GM21825 (cell line): ENCODE measurements at regions not wholly inside any gene's neighbourhood (a gene's known extent, or its start where the extent isn't known, plus 50 kb on each side); places are given as distances from the start of the nearest gene placed in this dataset.

ENCODE experiments used
- ATAC-seq: cut with Tn5 transposase; IDR thresholded peaks from one replicate; pipeline ENCODE4 v1.9.1; 2021; ENCODE audit warnings: mild to moderate bottlenecking, moderate library complexity; ENCODE audit not compliant: unreplicated experiment

- no peak for ATAC-seq
Measured at GRCh38 chr19:30318261-30318660, 53.9 kb upstream of the ZNF536 start.

GRCh38 chr19:30318936-30319335, 53.2 kb upstream of the ZNF536 start:
- ATAC-seq: no peak

GRCh38 chr19:30319411-30319810, 52.8 kb upstream of the ZNF536 start:
- ATAC-seq: no peak

DNA sequence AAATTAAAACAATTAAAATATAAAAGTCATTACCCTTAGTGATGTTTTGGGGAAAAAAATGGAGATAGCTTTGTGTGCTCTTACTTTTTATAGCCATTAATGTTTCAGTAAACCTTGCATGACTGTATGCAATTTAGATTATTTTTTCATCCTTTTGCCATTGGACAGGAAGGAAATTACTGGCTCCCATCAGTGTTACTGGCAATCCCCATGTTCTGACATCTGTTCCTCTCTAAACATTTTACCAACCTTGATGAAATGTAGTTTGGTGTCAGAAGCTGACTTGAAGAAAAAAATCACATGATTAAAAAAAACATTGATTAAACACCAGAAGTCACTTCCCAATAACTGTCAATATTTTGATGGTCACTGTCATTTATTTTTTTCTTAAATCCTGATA, 52.3 kb upstream of the ZNF536 start:
- ATAC-seq: no peak

DNA sequence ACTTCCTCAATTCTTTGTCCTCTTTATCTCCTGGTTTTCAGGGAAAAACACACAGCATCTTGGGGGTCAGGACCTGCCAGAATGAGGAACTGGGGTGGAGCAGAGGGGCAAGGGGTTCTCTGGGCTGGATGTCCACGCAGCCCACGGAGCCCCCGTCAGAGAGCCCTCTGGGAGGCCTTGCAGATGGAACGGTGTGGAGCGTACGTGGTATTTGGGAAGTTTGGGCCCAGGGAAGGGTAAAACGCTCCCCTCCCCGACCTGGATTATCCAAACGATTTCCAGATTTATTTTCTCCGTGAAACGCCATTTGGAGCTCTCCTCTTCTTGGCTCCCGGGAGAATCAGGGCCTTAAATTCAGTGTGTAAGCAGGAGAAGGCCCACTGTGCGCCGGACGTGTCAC, 51.7 kb upstream of the ZNF536 start:
- ATAC-seq: no peak

DNA sequence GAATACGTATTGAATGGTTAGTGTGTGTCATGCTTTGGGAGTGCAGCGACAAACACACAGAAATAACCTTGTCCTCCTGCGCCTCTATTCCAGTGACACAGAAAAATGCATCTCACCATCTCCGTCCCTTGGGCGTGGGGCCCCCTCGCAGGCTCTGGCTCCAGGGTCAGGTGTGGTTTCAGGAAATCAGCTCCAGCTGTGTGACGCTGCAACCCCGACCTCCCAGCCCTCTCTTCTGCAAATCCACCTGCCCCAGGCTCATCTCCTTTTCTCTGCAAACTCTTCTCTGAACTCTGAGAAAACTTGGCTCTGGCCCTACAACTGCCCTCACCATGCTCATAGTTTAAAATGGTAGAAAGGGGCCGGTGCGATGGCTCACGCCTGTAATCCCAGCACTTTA, 51.3 kb upstream of the ZNF536 start:
- no peak for ATAC-seq
